Neural cell (in vitro differentiated cells): ENCODE measurements at regions not wholly inside any gene's neighbourhood (a gene's known extent, or its start where the extent isn't known, plus 50 kb on each side); places are given as distances from the start of the nearest gene placed in this dataset.

ENCODE experiments used
- CTCF ChIP-seq: fragments of 450-650 bp; IDR thresholded peaks from 2 replicates; pipeline ENCODE4 v1.5.1; 2014; ENCODE audit warnings: antibody characterized with exemption, mild to moderate bottlenecking, moderate library complexity; ENCODE audit not compliant: poor library complexity, severe bottlenecking
- EZH2 ChIP-seq: fragments of 200-600, 300-800 bp; shearing (Covaris generic), sonication (generic); IDR thresholded peaks from 2 replicates; pipeline ENCODE4 v1.6.1; 2014; ENCODE audit warnings: antibody characterized with exemption, low read length, borderline replicate concordance, mild to moderate bottlenecking; ENCODE audit not compliant: insufficient read depth, poor library complexity, severe bottlenecking
- RAD21 ChIP-seq: fragments of 450-650 bp; conservative IDR thresholded peaks from 2 replicates; pipeline ENCODE4 v1.6.1; 2014; ENCODE audit warnings: antibody characterized with exemption, mild to moderate bottlenecking, moderate library complexity
- SMC3 ChIP-seq: fragments of 450-650 bp; conservative IDR thresholded peaks from 2 replicates; pipeline ENCODE4 v1.6.1; 2014; ENCODE audit warnings: antibody characterized with exemption, mild to moderate bottlenecking, moderate library complexity; ENCODE audit not compliant: poor library complexity
- TAF1 ChIP-seq: IDR thresholded peaks from 2 replicates; pipeline ENCODE4 v1.6.1; 2012; ENCODE audit warnings: low read depth

- TF ChIP-seq EZH2 (no peak), SMC3 (no peak), RAD21 (no peak), CTCF (no peak), TAF1 (no peak)
These were observed 263.3 kb downstream of the TMEM167A start for GRCh38 chr5:82813861-82814260.
